ENCODE measurements at regions not wholly inside any gene's neighbourhood (a gene's known extent, or its start where the extent isn't known, plus 50 kb on each side); places are given as distances from the start of the nearest gene placed in this dataset.

DNA sequence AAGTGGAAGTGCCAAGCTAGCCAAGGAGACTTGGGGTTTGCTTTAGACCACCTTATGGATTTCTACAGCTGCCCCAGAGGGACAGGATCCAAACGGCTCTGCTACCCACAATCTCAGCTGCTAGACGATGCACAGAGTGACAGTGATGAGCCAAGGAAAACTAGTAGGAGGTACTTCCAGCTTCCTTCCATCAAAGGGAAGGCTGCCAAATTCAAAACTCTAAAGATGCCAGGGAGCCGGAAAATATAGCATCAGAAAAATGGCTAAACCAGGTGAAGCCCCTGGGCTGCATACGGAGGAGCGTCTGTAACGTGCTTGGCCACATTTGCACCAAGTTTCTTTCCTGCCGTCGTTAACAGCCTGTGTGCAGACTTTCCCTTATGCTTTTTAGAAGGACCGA is 245.5 kb upstream of the ZNF521 start:
- TF ChIP-seq CTCF (conservative IDR thresholded peaks at IDR 0.05) (no peak), ZFX (IDR thresholded peaks at IDR 0.05) (no peak)
